Fibroblast of villous mesenchyme (primary cell): ENCODE measurements at regions not wholly inside any gene's neighbourhood (a gene's known extent, or its start where the extent isn't known, plus 50 kb on each side); places are given as distances from the start of the nearest gene placed in this dataset.

ENCODE experiments used
- DNase-seq: peaks from one replicate; pipeline ENCODE4 v3.0.0-alpha.2; 2010; ENCODE audit warnings: low read depth
- H3K4me3 ChIP-seq: 2 replicates; pipeline ENCODE4 v1.5.1; 2011; ENCODE audit warnings: low read depth, mild to moderate bottlenecking, low read length
- CTCF ChIP-seq: IDR thresholded peaks from 2 replicates; pipeline ENCODE4 v1.5.1; 2012; ENCODE audit warnings: low read depth, mild to moderate bottlenecking, low read length; ENCODE audit not compliant: insufficient read depth

GRCh38 chr2:3138621-3139020, 239.0 kb downstream of the EIPR1 start:
- DNase-seq = no peak
- no peak for TF ChIP-seq CTCF
- no peak overlapping the region for H3K4me3 ChIP-seq

- TF ChIP-seq CTCF = no peak
- no peak overlapping the region for H3K4me3 ChIP-seq
- no peak for DNase-seq
Observed at GRCh38 chr2:3137651-3138300, 239.8 kb downstream of the EIPR1 start.

- DNase-seq = no peak
- no peak for TF ChIP-seq CTCF
- no peak overlapping the region for H3K4me3 ChIP-seq
Observed at GRCh38 chr2:3135676-3136075, 241.9 kb downstream of the EIPR1 start.

- no peak overlapping the region for H3K4me3 ChIP-seq
- no peak for DNase-seq
- no peak for TF ChIP-seq CTCF
Observed at GRCh38 chr2:3134026-3134571, 243.5 kb downstream of the EIPR1 start.

- TF ChIP-seq CTCF = no peak
- no peak overlapping the region for H3K4me3 ChIP-seq
- DNase-seq = no peak
Observed at GRCh38 chr2:3132966-3133365, 244.7 kb downstream of the EIPR1 start.

- TF ChIP-seq CTCF = no peak
- H3K4me3 ChIP-seq = no peak overlapping the region
- no peak for DNase-seq
Observed at GRCh38 chr2:3132466-3132865, 245.2 kb downstream of the EIPR1 start.

GRCh38 chr2:3131636-3132326, 245.8 kb downstream of the EIPR1 start:
- H3K4me3 ChIP-seq = no peak overlapping the region
- no peak for DNase-seq

More at GRCh38 chr2:3131636-3132326, 245.8 kb downstream of the EIPR1 start:
- TF ChIP-seq CTCF = no peak
